ENCODE measurements at regions not wholly inside any gene's neighbourhood (a gene's known extent, or its start where the extent isn't known, plus 50 kb on each side); places are given as distances from the start of the nearest gene placed in this dataset.
A peak's percentile ranks its signal among the peaks of the same experiment; 100 is the strongest.

DNA sequence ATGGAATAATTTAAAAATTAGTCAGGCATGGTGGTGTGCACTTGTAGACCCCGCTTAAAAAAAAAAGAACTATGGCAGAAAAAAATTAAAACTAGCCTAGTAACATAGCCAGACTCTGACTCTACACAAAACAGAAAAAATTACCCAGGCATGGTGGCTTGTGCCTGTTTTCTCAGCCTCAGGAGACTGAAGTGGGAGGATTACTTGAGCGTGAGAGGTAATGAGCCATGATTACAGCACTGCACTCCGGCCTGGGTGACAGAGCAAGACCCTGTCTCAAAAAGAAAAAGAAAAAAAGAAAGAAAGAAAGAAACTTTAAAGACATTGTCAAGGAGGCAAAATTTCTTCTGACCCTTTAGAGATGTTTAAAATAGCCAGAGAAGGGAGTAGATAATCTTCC lies 109.0 kb upstream of the TMEM106B start:
- Mint-ChIP-seq H3K36me3 (ENCODE audit: low read depth) (no peaks in the 10 kb centered on the region), H3K4me3 (no peak overlapping the region), H3K9me3 (no peaks in the 10 kb centered on the region), H3K27ac (no peak overlapping the region), H3K4me1 (no peaks in the 10 kb centered on the region), H3K27me3 (peaks cover 5% of the 10 kb centered on the region)
- no peak for DNase-seq
- CTCF ChIA-PET: no interaction called here
- POLR2A ChIA-PET: no interaction called here

DNA sequence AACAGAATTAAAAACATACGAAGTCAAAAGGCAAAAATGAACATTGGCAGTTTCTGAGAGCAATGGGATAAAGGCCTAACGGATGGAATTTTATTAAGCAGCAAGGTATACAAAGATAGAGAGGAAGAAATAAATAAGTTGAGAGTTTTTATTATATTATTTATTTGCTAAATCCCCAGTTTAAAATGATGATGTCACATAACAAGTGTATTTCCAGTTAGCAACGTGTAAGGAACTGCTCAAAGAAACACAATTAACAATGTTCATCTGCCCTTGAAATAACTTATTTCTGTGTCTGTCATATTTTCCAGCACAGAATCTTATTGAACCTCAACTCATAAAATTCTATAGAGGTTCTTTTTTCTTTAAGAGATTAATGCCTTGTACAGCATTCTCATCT lies 108.6 kb upstream of the TMEM106B start:
- Mint-ChIP-seq H3K27ac (no peak overlapping the region), H3K9me3 (no peaks in the 10 kb centered on the region), H3K4me1 (no peaks in the 10 kb centered on the region), H3K36me3 (ENCODE audit: low read depth) (no peaks in the 10 kb centered on the region), H3K4me3 (no peak overlapping the region), H3K27me3 (peaks cover 5% of the 10 kb centered on the region)
- POLR2A ChIA-PET: no interaction called here
- CTCF ChIA-PET: no interaction called here
- DNase-seq: no peak

DNA sequence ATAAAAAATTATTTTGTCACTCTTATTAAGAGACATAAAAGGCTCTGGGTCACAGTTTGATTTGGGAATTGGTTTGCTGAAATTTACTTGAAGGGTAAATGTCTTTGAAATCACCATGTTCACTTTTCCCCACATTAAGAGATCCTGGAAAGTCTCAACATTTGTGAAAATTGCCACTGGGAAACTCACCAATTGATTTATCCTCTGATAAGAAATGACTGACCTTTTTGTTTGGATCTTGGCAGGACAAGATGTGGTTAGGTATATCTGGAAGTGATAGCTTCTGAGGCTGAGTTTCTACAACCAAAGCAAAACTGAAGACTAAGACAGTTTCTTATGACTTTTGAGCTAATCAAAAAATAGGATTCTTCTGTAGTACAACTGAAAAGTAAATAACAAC lies 107.1 kb upstream of the TMEM106B start:
- H3K36me3 Mint-ChIP-seq (ENCODE audit: low read depth): no peaks in the 10 kb centered on the region

DNA sequence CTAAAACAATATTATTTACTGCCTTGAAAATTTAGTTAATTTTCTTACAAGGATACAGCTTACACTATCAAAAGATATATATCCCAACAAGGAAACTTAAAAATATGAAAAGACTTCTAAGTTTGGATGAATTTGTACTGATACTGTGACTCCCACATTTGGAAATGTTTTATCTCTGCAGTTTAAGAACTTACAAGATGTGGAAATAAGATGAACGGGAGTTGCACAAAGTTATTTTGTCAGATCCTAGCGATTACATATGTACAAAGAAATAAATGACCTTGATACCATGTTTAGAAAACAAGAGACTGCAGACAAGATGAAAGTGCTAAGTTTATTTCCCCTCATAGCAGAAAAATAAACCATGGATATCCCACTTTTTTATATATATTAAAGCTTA lies 103.7 kb upstream of the TMEM106B start:
- POLR2A ChIA-PET: interaction anchor here (1.1 kb wide), 1 partner anchor 104 kb away, joined by 3 read pairs; the partner anchor contains the start of gene TMEM106B
- Mint-ChIP-seq H3K27ac (no peak overlapping the region), H3K27me3 (peaks cover 29% of the 10 kb centered on the region), H3K4me3 (no peak overlapping the region), H3K9me3 (no peaks in the 10 kb centered on the region), H3K4me1 (peaks cover 6% of the 10 kb centered on the region), H3K36me3 (ENCODE audit: low read depth) (no peaks in the 10 kb centered on the region)
- CTCF ChIA-PET: interaction anchor here (1.0 kb wide), 1 partner anchor 12 kb away, joined by 3 read pairs; no protein-coding TSS in a partner anchor
- no peak for DNase-seq

More for the DNA sequence above, 107.1 kb upstream of the TMEM106B start:
- Mint-ChIP-seq H3K4me1 (no peaks in the 10 kb centered on the region), H3K27me3 (peaks cover 5% of the 10 kb centered on the region), H3K4me3 (no peak overlapping the region), H3K9me3 (no peaks in the 10 kb centered on the region), H3K27ac (no peak overlapping the region)
- POLR2A ChIA-PET: no interaction called here
- no peak for DNase-seq
- CTCF ChIA-PET: no interaction called here

DNA sequence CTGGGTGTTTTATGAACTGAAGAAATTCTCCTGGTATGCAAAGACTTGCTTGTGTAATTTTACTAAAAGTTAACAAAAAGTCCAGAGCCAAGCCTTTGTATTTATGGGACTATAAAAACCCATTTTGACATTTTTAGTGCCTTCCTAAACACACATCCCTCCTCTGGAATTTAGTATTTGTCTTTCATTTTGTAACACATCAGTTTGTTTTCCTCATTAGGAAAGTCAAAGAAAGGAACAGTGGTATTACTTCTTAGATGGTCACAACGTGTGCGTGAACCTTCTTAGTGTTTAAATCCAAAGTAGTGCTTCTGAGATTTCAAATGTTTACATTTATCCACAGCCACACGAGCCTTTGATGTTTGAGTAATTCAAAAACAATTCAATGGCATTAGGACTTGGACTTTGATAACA lies 103.2 kb upstream of the TMEM106B start:
- peaks cover 6% of the 10 kb centered on the region for H3K4me1 Mint-ChIP-seq
- ChIA-PET CTCF (interaction anchor here (1.0 kb wide), 1 partner anchor 12 kb away, joined by 3 read pairs; no protein-coding TSS in a partner anchor), POLR2A (interaction anchor here (1.1 kb wide), 1 partner anchor 104 kb away, joined by 3 read pairs; the partner anchor contains the start of gene TMEM106B)
- H3K4me3 Mint-ChIP-seq: no peak overlapping the region
- H3K36me3 Mint-ChIP-seq (ENCODE audit: low read depth): no peaks in the 10 kb centered on the region
- no peak for DNase-seq
- no peaks in the 10 kb centered on the region for H3K9me3 Mint-ChIP-seq
- H3K27me3 Mint-ChIP-seq: peaks cover 33% of the 10 kb centered on the region
- no peak overlapping the region for H3K27ac Mint-ChIP-seq

DNA sequence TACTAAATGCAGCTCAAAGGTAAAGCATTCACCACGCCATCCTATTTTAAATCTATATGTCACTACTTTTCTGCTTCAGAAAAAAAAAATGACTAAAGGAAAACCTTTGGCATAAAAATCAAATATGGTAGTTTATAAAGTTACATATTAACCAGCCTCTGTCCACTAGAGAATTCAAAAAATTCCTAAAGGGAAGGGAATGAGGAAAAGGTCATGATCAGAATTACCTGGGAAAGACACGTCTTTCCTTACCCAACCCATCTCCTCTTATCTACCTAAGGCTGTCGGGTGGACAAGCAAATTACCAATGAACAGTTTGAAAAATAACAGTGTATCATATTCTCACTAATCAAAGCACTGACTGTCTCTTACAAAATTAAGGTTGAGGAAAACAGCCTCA lies 100.7 kb upstream of the TMEM106B start:
- Mint-ChIP-seq H3K27me3 (peaks cover 35% of the 10 kb centered on the region), H3K9me3 (no peaks in the 10 kb centered on the region), H3K4me3 (no peak overlapping the region), H3K36me3 (ENCODE audit: low read depth) (no peaks in the 10 kb centered on the region), H3K27ac (no peak overlapping the region), H3K4me1 (peaks cover 6% of the 10 kb centered on the region)
- ChIA-PET CTCF (no interaction called here), POLR2A (no interaction called here)
- no peak for DNase-seq

DNA sequence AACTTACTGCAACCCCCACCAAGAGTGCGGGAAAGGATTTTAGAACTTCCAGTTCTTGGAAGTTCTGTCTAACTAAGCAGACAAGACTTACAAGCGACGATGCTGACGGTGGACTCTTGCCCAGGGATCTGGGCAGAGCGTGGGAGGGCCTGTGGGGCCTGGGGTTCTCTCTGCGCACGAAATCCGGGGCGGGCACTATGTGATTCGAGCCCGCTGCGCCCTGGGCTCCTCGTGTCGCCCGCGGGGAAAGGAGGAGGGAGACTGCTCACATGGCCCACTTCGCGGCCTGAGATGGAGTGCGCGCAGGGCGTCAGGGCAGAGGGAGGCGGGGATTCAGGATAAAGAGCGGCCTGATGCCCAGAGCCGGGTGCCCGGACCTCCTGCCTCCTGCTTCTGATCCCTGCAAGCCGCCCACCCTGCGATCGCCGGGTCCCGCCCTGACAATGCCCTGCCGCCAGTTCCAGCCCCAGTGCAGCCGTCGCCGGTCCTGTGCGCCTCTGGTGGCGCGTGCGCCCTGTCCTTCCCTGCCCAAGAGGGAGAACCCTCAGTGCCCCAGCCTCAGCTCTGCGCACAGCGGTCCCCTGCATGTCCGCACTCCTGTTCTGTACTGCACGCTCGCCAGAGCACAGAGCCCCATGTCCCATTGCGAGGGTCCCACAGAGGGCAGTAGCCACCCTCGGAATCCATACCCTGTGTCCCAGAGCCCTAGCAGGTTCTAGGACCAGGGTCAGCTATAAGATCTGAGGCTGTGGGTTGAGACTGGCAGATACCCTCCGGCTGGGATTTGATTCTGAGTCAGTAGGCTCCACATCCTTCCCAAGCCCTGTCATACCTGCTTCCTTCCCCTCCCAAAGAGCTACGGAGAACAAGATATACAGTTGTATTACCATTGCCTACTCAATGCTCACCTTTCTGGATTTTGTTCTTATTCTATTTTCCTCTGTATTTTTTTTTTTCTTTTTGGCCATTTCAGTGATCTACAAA lies 99.4 kb upstream of the TMEM106B start:
- Mint-ChIP-seq H3K27ac (no peak overlapping the region), H3K4me1 (peaks cover 6% of the 10 kb centered on the region), H3K9me3 (no peaks in the 10 kb centered on the region), H3K27me3 (peaks cover 33% of the 10 kb centered on the region), H3K4me3 (peak overlapping the region; percentile 21), H3K36me3 (ENCODE audit: low read depth) (no peaks in the 10 kb centered on the region)
- ChIA-PET CTCF (interaction anchor here (1.0 kb wide), 2 partner anchors 9 to 17 kb away, joined by 3 read pairs; no protein-coding TSS in a partner anchor), POLR2A (interaction anchor here (0.9 kb wide), 1 partner anchor 99 kb away, joined by 3 read pairs; no protein-coding TSS in a partner anchor)
- no peak for DNase-seq

DNA sequence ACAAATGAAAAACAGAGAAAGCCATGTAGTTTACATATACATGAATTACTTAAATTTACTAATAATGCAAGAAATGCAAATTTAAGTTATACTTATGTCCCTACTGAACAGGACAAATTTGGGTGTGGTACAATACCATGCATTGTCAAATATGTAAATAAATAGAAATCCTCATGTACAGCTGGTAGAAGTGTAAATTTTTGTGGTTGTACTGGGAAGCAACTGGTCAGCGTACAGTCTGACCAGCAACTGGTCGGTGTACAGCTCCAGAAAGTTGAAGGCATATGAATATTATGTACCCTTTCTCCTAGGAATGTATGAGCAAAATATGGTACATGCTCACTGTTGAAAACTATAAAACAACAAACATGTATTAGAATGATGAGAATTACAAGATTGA lies 93.9 kb upstream of the TMEM106B start:
- Mint-ChIP-seq H3K36me3 (ENCODE audit: low read depth) (no peaks in the 10 kb centered on the region), H3K9me3 (no peaks in the 10 kb centered on the region), H3K27ac (no peak overlapping the region), H3K4me1 (no peaks in the 10 kb centered on the region), H3K27me3 (peaks cover 11% of the 10 kb centered on the region), H3K4me3 (no peak overlapping the region)
- ChIA-PET POLR2A (no interaction called here), CTCF (no interaction called here)
- no peak for DNase-seq

DNA sequence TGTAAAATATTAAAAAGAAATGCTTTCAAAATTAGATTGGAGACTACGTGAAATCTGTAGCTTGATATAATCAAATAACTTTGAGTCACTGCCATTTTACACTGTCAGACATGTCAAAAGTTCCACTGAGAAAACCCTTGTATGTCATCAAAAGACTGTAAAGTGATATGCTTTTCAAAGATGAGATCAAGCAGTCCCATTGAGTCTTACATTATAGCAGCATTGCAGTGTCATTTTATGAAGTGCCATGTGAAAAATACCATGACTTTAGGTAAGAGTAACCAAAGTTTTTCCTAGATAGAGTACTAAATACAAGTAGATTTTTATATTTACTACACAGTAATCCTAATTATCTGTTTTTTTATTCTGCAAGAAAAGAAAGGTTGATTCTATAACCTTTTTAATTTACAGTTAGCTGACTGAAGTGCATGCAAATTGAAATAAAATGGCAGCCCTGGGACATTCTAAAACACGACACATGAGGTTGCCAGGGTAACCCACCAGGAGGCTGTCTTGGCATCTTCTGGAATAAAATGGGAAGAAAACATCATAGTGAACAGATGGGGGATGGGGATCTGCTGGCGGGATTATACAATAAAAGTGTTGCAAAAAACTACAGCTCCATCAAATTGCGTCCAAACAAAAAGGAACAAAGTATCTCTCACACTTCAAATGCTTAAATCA lies 91.3 kb upstream of the TMEM106B start:
- Mint-ChIP-seq H3K4me3 (no peak overlapping the region), H3K4me1 (no peaks in the 10 kb centered on the region), H3K9me3 (no peaks in the 10 kb centered on the region), H3K27me3 (no peaks in the 10 kb centered on the region), H3K36me3 (ENCODE audit: low read depth) (no peaks in the 10 kb centered on the region), H3K27ac (no peak overlapping the region)
- DNase-seq: no peak
- ChIA-PET POLR2A (no interaction called here), CTCF (interaction anchor here (1.2 to 1.4 kb wide), 2 partner anchors 7 to 13 kb away, joined by 3 read pairs; no protein-coding TSS in a partner anchor)

DNA sequence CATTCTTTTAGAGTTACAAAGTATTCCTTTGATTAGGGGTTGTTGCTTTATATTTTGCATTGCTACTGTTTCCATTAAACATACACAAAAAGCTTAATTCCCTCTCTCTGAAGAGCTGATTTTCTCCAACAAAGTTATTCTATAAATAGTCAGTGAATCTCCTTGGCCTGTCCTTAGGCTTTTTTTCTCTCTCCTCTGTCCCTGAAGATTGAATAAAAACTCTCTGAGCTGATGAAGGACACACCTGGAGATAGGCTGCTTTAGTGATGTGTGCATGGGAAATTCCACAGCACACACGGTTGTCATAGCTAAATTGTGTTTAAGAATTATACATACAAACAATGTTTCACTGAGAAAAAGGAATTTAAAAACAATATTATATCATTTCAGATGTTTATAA lies 90.5 kb upstream of the TMEM106B start:
- DNase-seq: no peak
- POLR2A ChIA-PET: no interaction called here
- Mint-ChIP-seq H3K9me3 (no peaks in the 10 kb centered on the region), H3K36me3 (ENCODE audit: low read depth) (no peaks in the 10 kb centered on the region), H3K4me1 (no peaks in the 10 kb centered on the region), H3K4me3 (no peak overlapping the region), H3K27ac (no peak overlapping the region), H3K27me3 (peaks cover 5% of the 10 kb centered on the region)
- CTCF ChIA-PET: interaction anchor here (1.2 kb wide), 1 partner anchor 8 kb away, joined by 3 read pairs; no protein-coding TSS in a partner anchor

DNA sequence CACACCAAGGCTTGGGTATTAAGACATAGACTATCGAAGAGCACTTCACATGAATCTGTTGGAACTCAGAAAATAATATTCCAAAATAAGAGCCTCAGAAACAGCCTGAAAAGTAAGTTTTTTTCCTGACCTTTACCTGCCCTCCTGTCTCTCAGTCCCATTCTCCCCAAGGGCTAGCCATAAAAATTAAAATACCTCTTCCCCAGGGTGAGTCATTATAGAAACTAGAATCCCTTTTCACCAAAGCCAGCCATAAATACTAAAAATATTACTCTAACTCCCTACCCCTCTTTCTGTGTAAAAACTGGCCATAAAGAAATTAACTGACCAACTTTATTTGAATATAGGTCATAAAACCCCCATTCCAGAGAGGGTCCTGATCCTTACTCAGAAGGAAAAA lies 87.9 kb upstream of the TMEM106B start:
- no peak for DNase-seq
- no peak overlapping the region for H3K4me3 Mint-ChIP-seq
- no peaks in the 10 kb centered on the region for H3K4me1 Mint-ChIP-seq
- ChIA-PET CTCF (no interaction called here), POLR2A (no interaction called here)
- H3K36me3 Mint-ChIP-seq (ENCODE audit: low read depth): no peaks in the 10 kb centered on the region
- H3K27me3 Mint-ChIP-seq: peaks cover 5% of the 10 kb centered on the region
- no peak overlapping the region for H3K27ac Mint-ChIP-seq
- no peaks in the 10 kb centered on the region for H3K9me3 Mint-ChIP-seq

DNA sequence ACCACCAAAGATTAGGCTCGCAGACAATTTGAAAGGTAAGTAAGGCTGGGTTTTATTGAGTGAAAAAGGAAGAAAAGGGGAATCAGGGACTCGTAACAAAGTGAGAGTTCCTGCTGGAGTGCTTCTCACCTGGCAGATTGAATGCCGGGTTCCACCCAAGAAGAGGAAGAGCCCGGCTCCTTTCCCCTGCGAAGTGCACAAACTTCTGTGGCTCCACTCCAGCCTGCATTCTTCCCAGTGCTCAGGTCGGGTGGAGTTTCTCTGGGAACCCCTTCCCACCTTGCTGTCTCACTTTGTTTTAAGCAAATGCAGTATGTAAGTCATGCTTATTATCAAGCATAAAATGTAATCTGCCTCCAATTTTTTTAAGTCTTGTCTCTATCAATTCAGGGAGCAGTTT lies 87.1 kb upstream of the TMEM106B start:
- Mint-ChIP-seq H3K4me3 (no peak overlapping the region), H3K27ac (no peak overlapping the region), H3K36me3 (ENCODE audit: low read depth) (no peaks in the 10 kb centered on the region), H3K9me3 (no peaks in the 10 kb centered on the region), H3K4me1 (no peaks in the 10 kb centered on the region), H3K27me3 (peaks cover 5% of the 10 kb centered on the region)
- POLR2A ChIA-PET: no interaction called here
- no peak for DNase-seq
- CTCF ChIA-PET: no interaction called here

DNA sequence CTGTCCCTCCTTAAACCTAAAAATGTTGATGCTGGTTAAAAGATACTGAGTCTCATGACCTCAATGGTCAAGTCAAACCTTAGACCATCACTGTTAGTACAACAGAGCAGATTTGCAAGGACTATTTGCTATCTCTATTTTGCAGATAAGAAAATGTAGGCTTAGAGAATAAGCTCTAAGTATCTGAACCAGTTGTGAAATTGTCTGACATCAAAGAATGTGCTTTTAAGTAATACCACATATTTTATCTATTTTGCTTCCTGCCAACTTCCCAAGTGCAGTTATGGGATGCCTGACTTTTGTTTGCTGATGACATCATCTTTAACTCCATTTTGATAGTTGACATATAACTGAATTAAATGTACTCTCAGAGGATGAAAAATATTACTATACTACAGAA lies 83.6 kb upstream of the TMEM106B start:
- H3K4me3 Mint-ChIP-seq: no peak overlapping the region
- H3K27me3 Mint-ChIP-seq: peaks cover 5% of the 10 kb centered on the region
- ChIA-PET CTCF (no interaction called here), POLR2A (no interaction called here)
- peaks cover 13% of the 10 kb centered on the region for H3K4me1 Mint-ChIP-seq
- H3K27ac Mint-ChIP-seq: no peak overlapping the region
- H3K9me3 Mint-ChIP-seq: no peaks in the 10 kb centered on the region
- no peak for DNase-seq
- H3K36me3 Mint-ChIP-seq (ENCODE audit: low read depth): no peaks in the 10 kb centered on the region

Data from activated CD4-positive, alpha-beta memory T cell treated with anti-CD3 and anti-CD28 coated beads, Interleukin-2, amount 10 ng/mL, durations not matched to agents 7 days and 5 days (primary cell).